Left ventricle myocardium inferior (tissue), 1 donor: ENCODE measurements at regions not wholly inside any gene's neighbourhood (a gene's known extent, or its start where the extent isn't known, plus 50 kb on each side); places are given as distances from the start of the nearest gene placed in this dataset.
A peak's percentile ranks its signal among the peaks of the same experiment; 100 is the strongest.
"Not testable (repeated sequence)": the region's sequence is repeated elsewhere in the genome, so short reads cannot be mapped to it uniquely, and the experiment has no call there.

Source experiments
- DNase-seq: peaks from one replicate; pipeline ENCODE4 v3.0.0-alpha.2; 2020
- H3K27ac ChIP-seq: fragments of 200-600 bp; replicated peaks from 2 replicates; pipeline ENCODE4 v1.8.0; 2021
- H3K27me3 ChIP-seq: fragments of 200-600 bp; 2 replicates; pipeline ENCODE4 v1.8.0; 2021; ENCODE audit warnings: low read depth
- H3K36me3 ChIP-seq: fragments of 200-600 bp; 2 replicates; pipeline ENCODE4 v1.8.0; 2021
- H3K4me1 ChIP-seq: fragments of 200-600 bp; 2 replicates; pipeline ENCODE4 v1.8.0; 2021
- H3K4me3 ChIP-seq: fragments of 200-600 bp; 2 replicates; pipeline ENCODE4 v1.8.0; 2021; ENCODE audit warnings: mild to moderate bottlenecking, moderate library complexity
- H3K9me3 ChIP-seq: fragments of 200-600 bp; replicated peaks from 2 replicates; pipeline ENCODE4 v1.8.0; 2021
- intact Hi-C: fragments of 100-400 bp; cut with micrococcal nuclease; formaldehyde crosslinking; loops from one replicate; pipeline ENCODE4 v1.11.0; 2022
- TF ChIP-seq, protein P1 (sequence below): fragments of 200-600 bp; IDR thresholded peaks from 2 replicates; pipeline ENCODE4 v1.8.0; 2021; ENCODE audit warnings: antibody characterized with exemption, mild to moderate bottlenecking, borderline replicate concordance
- donor health status: DM: no; HTN: yes; CAD: no; lungs with severe emphysema.

DNA sequence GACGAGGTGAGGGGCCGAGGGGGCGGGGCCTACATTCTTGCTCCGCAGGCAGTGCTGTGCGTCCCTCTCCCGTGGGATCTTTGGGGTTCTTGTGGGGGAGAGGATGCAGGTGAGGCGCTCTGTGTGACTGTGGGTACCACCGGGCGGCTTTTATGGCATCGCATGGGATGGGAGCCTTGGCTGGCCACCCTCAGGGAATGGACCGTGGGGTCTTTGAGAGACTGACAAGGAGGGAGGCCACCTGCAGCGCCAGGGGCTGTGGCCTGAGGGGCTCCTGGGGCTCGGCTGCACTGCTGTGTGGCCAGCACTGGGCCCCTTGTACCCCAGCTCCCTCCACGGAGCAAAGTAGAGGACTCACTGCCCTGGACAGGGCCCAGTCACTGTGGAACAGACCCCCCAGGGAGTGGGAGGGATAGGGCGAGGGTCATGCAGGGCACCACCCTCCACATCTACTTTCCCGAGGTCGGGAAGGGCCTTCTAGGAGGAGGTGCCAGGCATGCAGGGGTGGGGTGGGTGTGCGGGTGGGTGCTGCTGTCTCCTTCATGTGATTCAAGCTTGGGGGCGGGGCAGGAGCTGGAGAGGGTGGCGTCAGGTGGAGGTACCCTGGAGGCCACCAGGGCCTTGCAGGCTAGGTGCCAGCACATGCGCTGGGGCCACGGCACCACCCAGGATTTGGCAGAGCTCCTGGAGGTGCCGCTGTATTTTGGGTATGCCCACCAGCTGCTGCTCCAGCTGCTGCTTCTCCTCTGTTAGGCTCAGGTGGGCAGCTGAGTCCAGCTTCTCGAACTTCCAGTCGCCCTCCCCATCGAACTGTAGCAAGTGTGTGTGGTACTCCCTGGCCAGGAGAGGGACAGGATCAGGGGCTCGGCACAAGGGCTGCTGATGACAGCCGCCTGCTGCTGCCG is 1072.4 kb downstream of the RPIA start:
- H3K4me1 ChIP-seq, result no peaks in the 10 kb centered on the region
- H3K4me3 ChIP-seq, result no peak overlapping the region
- DNase-seq, result peak; percentile 15
- H3K27me3 ChIP-seq, result peaks cover 77% of the 10 kb centered on the region
- no peak overlapping the region for H3K27ac ChIP-seq
- no peaks in the 10 kb centered on the region for H3K36me3 ChIP-seq
- H3K9me3 ChIP-seq, result peaks cover 9% of the 10 kb centered on the region
- intact Hi-C loops, result no loop called here
- TF ChIP-seq, protein P1, sequence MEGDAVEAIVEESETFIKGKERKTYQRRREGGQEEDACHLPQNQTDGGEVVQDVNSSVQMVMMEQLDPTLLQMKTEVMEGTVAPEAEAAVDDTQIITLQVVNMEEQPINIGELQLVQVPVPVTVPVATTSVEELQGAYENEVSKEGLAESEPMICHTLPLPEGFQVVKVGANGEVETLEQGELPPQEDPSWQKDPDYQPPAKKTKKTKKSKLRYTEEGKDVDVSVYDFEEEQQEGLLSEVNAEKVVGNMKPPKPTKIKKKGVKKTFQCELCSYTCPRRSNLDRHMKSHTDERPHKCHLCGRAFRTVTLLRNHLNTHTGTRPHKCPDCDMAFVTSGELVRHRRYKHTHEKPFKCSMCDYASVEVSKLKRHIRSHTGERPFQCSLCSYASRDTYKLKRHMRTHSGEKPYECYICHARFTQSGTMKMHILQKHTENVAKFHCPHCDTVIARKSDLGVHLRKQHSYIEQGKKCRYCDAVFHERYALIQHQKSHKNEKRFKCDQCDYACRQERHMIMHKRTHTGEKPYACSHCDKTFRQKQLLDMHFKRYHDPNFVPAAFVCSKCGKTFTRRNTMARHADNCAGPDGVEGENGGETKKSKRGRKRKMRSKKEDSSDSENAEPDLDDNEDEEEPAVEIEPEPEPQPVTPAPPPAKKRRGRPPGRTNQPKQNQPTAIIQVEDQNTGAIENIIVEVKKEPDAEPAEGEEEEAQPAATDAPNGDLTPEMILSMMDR, result no peak

DNA sequence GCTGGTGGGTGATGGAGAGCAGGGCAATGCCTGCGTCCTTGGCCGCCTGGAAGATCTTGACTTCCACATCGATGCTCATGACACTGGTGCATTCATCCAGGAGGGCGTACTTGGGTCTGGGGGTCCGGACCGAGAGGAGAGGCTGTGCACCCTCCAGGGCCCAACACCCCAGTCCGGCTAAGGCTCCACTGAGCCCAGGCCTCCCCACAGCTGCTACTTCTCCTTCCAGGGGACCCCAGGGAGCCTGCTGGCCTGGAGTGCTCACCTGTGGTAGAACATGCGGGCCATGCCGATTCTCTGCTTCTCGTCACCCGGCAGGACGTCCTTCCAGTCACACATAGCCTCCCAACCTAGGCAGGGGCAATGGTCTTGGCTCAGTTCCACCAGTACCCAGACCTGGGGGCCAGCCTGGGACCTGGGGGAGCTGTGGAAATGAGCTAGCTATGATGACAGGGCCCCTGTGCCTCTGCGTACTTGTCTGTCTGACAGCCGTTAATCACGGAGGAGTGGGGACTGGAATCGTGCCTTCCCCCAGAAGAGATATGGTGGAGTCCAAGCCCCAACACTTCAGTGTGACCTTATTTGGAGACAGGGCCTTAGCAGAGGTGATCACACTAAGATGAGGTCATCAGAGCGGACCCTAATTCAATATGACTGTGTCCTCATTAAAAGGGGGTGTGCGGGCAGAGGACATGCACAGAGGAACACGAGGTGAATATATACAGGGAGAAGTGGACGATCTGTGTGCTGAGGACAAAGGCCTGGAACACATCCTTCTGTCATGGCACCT is 1073.3 kb downstream of the RPIA start:
- H3K9me3 ChIP-seq, H3K4me1 ChIP-seq, H3K27ac ChIP-seq, intact Hi-C loops, H3K4me3 ChIP-seq, H3K36me3 ChIP-seq: not testable (repeated sequence)
- peak; percentile 14 for DNase-seq
- H3K27me3 ChIP-seq, result peaks cover 84% of the 10 kb centered on the region

DNA sequence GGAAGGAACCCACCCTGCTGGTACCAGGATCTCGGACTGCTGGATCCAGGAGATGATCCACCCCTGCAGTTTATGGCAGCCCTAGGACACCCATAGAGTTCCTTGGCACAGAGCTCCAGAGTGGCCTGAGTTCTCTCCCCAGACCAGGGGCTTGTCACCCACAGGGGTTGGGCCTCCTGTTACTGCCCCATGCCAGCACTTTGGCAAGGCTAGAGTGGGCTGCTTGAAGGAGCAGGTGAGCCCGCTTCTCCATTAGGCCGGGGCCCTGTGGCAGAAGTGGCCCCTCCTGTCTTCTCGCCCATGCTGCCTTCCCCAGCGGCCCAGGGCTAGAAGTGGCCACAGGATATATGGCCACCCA is 1073.9 kb downstream of the RPIA start:
- H3K27me3 ChIP-seq, result peaks cover 90% of the 10 kb centered on the region
- DNase-seq, H3K27ac ChIP-seq, H3K9me3 ChIP-seq, intact Hi-C loops, H3K36me3 ChIP-seq, H3K4me1 ChIP-seq, H3K4me3 ChIP-seq: not testable (repeated sequence)

DNA sequence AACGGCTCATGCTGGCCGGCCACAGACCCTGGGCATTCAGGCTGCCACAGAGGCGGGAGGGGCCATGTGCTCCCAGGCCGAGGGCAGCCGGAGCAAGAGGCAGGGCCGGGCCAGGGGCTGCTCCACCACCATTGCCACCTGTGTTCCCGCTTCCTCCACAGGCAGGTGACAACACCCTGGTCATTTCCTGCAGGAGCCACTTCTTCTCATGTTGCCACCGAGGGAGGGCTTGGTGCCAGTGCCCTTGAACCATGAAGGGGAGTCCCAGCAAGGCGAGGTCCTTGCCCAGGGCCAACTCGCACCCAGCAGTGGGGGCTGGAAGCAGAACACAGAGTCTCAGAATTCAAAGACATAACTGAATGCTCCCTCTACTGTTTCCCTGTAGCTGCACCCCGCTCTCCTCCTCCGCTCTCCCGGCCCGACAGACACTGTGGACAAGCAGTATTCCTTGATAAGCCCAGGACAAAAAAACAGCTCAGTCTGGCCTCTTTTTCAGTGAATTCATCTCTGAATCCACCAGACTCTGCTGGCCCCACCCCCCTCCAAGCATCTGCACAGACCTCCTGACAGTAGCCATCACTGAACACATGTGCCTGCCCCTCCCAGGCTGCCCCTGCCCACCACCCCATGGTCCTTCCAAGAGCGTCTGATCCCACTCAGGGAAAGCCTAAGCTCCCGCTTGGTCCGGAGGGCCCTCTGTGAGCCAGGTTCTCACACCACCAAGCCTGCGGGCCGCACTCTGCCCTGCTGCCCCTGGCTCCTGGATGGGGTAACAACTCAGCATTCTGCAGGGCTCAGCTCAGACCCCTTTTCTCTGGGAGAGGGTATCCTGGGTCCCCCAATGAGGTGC is 1074.9 kb downstream of the RPIA start:
- DNase-seq, H3K4me3 ChIP-seq, H3K36me3 ChIP-seq, H3K27ac ChIP-seq, H3K9me3 ChIP-seq, H3K4me1 ChIP-seq, intact Hi-C loops: not testable (repeated sequence)
- H3K27me3 ChIP-seq, result peaks cover 89% of the 10 kb centered on the region

DNA sequence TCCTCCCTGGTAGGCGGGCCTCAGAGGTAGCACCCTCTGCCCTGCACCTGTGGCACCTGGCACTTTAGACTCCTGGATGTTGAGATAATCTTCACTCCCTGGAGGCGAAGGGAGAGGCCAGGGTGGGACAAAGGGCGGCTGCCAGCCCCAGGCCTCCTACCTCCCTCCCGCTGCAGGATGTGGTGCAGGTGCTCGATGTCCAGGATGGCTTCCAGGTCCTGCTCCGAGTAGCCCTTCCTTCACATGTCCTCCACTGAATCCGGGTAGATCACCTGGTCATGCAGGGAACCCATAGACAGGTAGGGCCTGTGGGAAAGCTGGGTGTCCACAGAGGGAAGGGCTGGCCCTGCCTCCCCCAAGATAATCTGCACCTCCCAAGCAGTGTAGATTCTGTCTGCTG is 1075.6 kb downstream of the RPIA start:
- H3K27ac ChIP-seq, H3K36me3 ChIP-seq, intact Hi-C loops, H3K4me3 ChIP-seq, DNase-seq, H3K4me1 ChIP-seq: not testable (repeated sequence)
- Histone ChIP-seq H3K9me3 (peaks cover 15% of the 10 kb centered on the region), H3K27me3 (peaks cover 82% of the 10 kb centered on the region)

DNA sequence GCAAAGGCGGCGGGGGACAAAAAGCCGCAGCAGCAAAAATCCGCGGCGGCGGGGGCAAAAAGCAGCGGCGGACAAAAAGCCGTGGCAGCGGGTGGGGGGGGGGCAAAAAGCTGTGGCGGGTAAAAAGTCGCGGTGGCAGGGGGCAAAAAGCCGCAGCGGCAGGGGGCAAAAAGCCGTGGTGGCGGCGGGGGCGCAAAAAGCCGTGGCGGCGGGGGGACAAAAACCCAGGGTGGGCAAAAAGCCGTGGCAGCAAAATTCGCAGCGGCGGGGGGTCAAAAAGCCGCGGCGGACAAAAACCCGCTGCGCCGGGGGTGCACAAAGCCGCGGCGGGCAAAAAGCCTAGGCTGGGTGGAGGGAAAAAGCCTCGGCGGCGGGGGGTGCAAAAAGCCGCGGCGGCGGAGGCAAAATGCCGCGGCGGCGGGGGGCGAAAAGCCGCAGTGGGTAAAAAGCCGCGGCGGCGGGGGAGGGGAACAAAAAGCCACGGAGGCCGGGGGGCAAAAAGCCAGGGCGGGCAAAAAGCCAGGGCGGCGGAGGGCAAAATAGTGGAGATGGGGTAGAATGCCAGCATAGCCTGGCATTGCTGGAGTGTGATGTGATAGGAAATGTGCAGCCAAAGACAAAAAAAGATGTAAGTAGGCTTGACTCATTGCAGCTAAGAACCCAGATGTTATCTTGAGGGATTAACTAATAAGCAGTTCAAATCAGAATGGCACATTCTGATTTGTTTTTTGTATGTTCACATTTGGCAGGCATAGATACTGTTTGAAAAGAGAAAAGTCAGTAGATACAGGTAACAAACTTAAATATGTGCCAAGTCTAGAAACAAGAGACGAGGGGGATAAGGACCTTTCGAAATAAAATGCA is 1076.3 kb downstream of the RPIA start:
- peaks cover 18% of the 10 kb centered on the region for H3K9me3 ChIP-seq
- intact Hi-C loops, result no loop called here
- TF ChIP-seq, protein P1, result no peak
- no peak overlapping the region for H3K27ac ChIP-seq
- peaks cover 75% of the 10 kb centered on the region for H3K27me3 ChIP-seq
- H3K36me3 ChIP-seq, result no peaks in the 10 kb centered on the region
- peak; percentile 34 for DNase-seq
- H3K4me3 ChIP-seq, result peak overlapping the region; percentile 49
- no peaks in the 10 kb centered on the region for H3K4me1 ChIP-seq
